ENCODE measurements at regions not wholly inside any gene's neighbourhood (a gene's known extent, or its start where the extent isn't known, plus 50 kb on each side); places are given as distances from the start of the nearest gene placed in this dataset.
"Not testable (repeated sequence)": the region's sequence is repeated elsewhere in the genome, so short reads cannot be mapped to it uniquely, and the experiment has no call there.

DNA sequence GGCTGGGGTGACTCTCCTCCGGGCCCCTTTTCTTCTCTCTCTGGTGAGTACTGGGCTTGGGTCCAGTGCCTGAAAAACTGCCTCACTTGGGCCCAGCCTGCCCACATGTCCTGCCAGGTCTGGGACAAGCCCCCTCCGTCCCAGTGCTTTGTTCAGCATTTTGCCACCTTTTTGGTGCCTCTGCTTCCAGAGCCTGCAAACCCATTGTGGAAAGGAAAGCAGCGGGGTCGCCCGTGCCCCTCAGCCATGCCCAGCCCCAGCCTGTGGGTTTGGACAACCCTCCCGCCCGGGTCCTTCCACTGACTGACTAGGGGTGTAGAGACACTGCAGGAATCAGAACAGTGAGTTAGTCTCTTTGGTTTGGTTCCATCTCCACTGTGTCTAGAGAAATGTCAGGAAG, 140.7 kb upstream of the ALKAL2 start:
- DNase-seq (ENCODE audit: low read depth, low spot score) (no peak), FAIRE-seq (no peak)
- H3K9me1 ChIP-seq (replicated peaks; ENCODE audit: control insufficient read depth, extremely low read depth, insufficient read depth, low read length), result no peaks in the 10 kb centered on the region
- no peaks in the 10 kb centered on the region for H3K79me2 ChIP-seq (ENCODE audit: control insufficient read depth, insufficient read depth, low read length)
- no peak overlapping the region for H3K9ac ChIP-seq (replicated peaks; ENCODE audit: extremely low read depth, insufficient read depth, low read length)
- no peak overlapping the region for H3K27ac ChIP-seq (ENCODE audit: insufficient read depth, low read depth, low read length)
- no peaks in the 10 kb centered on the region for H4K20me1 ChIP-seq (replicated peaks; ENCODE audit: control insufficient read depth, extremely low read depth, insufficient read depth, low read length)
- intact Hi-C loops (cut with micrococcal nuclease), result no loop called here
- H3K36me3 ChIP-seq (ENCODE audit: control insufficient read depth in 2 of 2, extremely low read depth in 1 of 2, insufficient read depth in 2 of 2, low read length in 2 of 2), result no peaks in the 10 kb centered on the region
- no TSS peak for BruUV-seq (replicated peaks)
- H3K4me3 ChIP-seq (replicated peaks in 1 of 3; ENCODE audit: insufficient read depth in 1 of 3, low read depth in 1 of 3, low read length in 3 of 3), result no peak overlapping the region
- dilution Hi-C loops (cut with MboI; ENCODE audit: extremely low pct_ligation_motif_present, low sequenced_read_pairs), result no loop called here
- no peaks in the 10 kb centered on the region for H3K9me3 ChIP-seq (replicated peaks; ENCODE audit: control insufficient read depth, insufficient read depth, low read length)
- H3K4me1 ChIP-seq (ENCODE audit: control insufficient read depth, extremely low read depth, insufficient read depth, low read length), result no peaks in the 10 kb centered on the region
- ChIA-PET POLR2A (no interaction called here), CTCF (no interaction called here)
- no peaks in the 10 kb centered on the region for H3K27me3 ChIP-seq (ENCODE audit: control insufficient read depth in 2 of 2, insufficient read depth in 2 of 2, low read length in 2 of 2)
- TF ChIP-seq, protein P1, sequence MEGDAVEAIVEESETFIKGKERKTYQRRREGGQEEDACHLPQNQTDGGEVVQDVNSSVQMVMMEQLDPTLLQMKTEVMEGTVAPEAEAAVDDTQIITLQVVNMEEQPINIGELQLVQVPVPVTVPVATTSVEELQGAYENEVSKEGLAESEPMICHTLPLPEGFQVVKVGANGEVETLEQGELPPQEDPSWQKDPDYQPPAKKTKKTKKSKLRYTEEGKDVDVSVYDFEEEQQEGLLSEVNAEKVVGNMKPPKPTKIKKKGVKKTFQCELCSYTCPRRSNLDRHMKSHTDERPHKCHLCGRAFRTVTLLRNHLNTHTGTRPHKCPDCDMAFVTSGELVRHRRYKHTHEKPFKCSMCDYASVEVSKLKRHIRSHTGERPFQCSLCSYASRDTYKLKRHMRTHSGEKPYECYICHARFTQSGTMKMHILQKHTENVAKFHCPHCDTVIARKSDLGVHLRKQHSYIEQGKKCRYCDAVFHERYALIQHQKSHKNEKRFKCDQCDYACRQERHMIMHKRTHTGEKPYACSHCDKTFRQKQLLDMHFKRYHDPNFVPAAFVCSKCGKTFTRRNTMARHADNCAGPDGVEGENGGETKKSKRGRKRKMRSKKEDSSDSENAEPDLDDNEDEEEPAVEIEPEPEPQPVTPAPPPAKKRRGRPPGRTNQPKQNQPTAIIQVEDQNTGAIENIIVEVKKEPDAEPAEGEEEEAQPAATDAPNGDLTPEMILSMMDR (IDR thresholded peaks at IDR 0.05; ENCODE audit: extremely low read depth in 1 of 2, insufficient read depth in 1 of 2, low read depth in 1 of 2, low read length in 2 of 2), result no peak
- TF ChIP-seq JUN (IDR thresholded peaks at IDR 0.05; ENCODE audit: borderline replicate concordance, insufficient read depth, insufficient read length, low read depth), result no peak
- H2AFZ ChIP-seq (ENCODE audit: low read depth, low read length), result no peak overlapping the region
- H3K4me2 ChIP-seq (ENCODE audit: insufficient read depth, low read length), result no peak overlapping the region

DNA sequence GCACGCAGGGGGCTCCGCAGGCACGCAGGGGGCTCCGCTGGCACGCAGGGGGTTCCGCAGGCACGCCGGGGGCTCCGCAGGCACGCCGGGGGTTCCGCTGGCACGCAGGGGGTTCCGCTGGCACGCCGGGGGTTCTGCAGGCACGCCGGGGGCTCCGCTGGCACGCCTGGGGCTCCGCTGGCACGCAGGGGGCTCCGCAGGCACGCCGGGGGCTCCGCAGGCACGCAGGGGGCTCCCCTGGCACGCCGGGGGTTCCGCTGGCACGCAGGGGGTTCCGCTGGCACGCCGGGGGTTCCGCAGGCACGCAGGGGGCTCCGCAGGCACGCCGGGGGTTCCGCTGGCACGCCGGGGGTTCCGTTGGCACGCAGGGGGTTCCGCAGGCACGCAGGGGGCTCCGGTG, 138.8 kb upstream of the ALKAL2 start:
- H3K79me2 ChIP-seq (ENCODE audit: control insufficient read depth, insufficient read depth, low read length); POLR2A ChIA-PET; BruUV-seq (replicated peaks); dilution Hi-C loops (cut with MboI; ENCODE audit: extremely low pct_ligation_motif_present, low sequenced_read_pairs); H4K20me1 ChIP-seq (replicated peaks; ENCODE audit: control insufficient read depth, extremely low read depth, insufficient read depth, low read length); CTCF ChIA-PET; intact Hi-C loops (cut with micrococcal nuclease); H3K36me3 ChIP-seq (ENCODE audit: control insufficient read depth in 2 of 2, extremely low read depth in 1 of 2, insufficient read depth in 2 of 2, low read length in 2 of 2); H3K4me3 ChIP-seq (replicated peaks in 1 of 3; ENCODE audit: insufficient read depth in 1 of 3, low read depth in 1 of 3, low read length in 3 of 3); FAIRE-seq; H3K4me2 ChIP-seq (ENCODE audit: insufficient read depth, low read length); H3K9me1 ChIP-seq (replicated peaks; ENCODE audit: control insufficient read depth, extremely low read depth, insufficient read depth, low read length); H3K27me3 ChIP-seq (ENCODE audit: control insufficient read depth in 2 of 2, insufficient read depth in 2 of 2, low read length in 2 of 2); H3K9me3 ChIP-seq (replicated peaks; ENCODE audit: control insufficient read depth, insufficient read depth, low read length); DNase-seq (ENCODE audit: low read depth, low spot score); H2AFZ ChIP-seq (ENCODE audit: low read depth, low read length); H3K4me1 ChIP-seq (ENCODE audit: control insufficient read depth, extremely low read depth, insufficient read depth, low read length); H3K9ac ChIP-seq (replicated peaks; ENCODE audit: extremely low read depth, insufficient read depth, low read length); H3K27ac ChIP-seq (ENCODE audit: insufficient read depth, low read depth, low read length): not testable (repeated sequence)

Data from endothelial cell of umbilical vein (primary cell).